Mucosa of rectum (tissue), 2 donors: ENCODE measurements at regions not wholly inside any gene's neighbourhood (a gene's known extent, or its start where the extent isn't known, plus 50 kb on each side); places are given as distances from the start of the nearest gene placed in this dataset.
"Not testable (repeated sequence)": the region's sequence is repeated elsewhere in the genome, so short reads cannot be mapped to it uniquely, and the experiment has no call there.

Source experiments
- H3K27ac ChIP-seq, 2 donors: one replicate each; pipeline ENCODE4 v1.7.0; 2013; ENCODE audit warnings: inconsistent platforms in 2 of 2, low read depth in 2 of 2, low read length in 2 of 2
- H3K27me3 ChIP-seq, 2 donors: one replicate each; pipeline ENCODE4 v1.7.0; 2013; ENCODE audit warnings: low read length in 2 of 2; ENCODE audit not compliant: control insufficient read depth in 2 of 2, insufficient read depth in 2 of 2
- H3K36me3 ChIP-seq, 2 donors: one replicate each; pipeline ENCODE4 v1.7.0; 2013; ENCODE audit warnings: low read length in 2 of 2; ENCODE audit not compliant: control insufficient read depth in 2 of 2, insufficient read depth in 2 of 2
- H3K4me1 ChIP-seq, 2 donors: one replicate each; pipeline ENCODE4 v1.7.0; 2013; ENCODE audit warnings: low read length in 2 of 2, mild to moderate bottlenecking in 1 of 2; ENCODE audit not compliant: control insufficient read depth in 2 of 2, insufficient read depth in 2 of 2
- H3K4me3 ChIP-seq, 2 donors: one replicate each; pipeline ENCODE4 v1.7.0; 2013; ENCODE audit warnings: low read length in 2 of 2
- H3K9ac ChIP-seq, 2 donors: one replicate each; pipeline ENCODE4 v1.7.0; 2013; ENCODE audit warnings: low read length in 2 of 2, low read depth in 1 of 2, mild to moderate bottlenecking in 1 of 2
- H3K9me3 ChIP-seq, 2 donors: one replicate each; pipeline ENCODE4 v1.7.0; 2013; ENCODE audit warnings: low read length in 2 of 2; ENCODE audit not compliant: control insufficient read depth in 2 of 2
- donor health status: healthy.
- donor health status: Normal muscosa, but diverticular disease.

GRCh38 chr1:173341307-173341706 lies 134.2 kb upstream of the TNFSF4 start:
- Histone ChIP-seq H3K27ac (no peak overlapping the region), H3K4me1 (peaks cover 0 to 6% of the 10 kb centered on the region in 2 donors), H3K27me3 (no peaks in the 10 kb centered on the region), H3K9me3 (no peaks in the 10 kb centered on the region), H3K36me3 (no peaks in the 10 kb centered on the region), H3K4me3 (no peak overlapping the region), H3K9ac (no peak overlapping the region)

GRCh38 chr1:173341971-173342370 lies 134.8 kb upstream of the TNFSF4 start:
- Histone ChIP-seq H3K4me3 (no peak overlapping the region), H3K27ac (no peak overlapping the region)

GRCh38 chr1:173342736-173343135 lies 134.4 kb upstream of the PRDX6 start:
- Histone ChIP-seq H3K27me3 (no peaks in the 10 kb centered on the region), H3K4me3 (no peak overlapping the region), H3K9ac (no peak overlapping the region), H3K27ac (no peak overlapping the region), H3K9me3 (no peaks in the 10 kb centered on the region), H3K4me1 (peaks cover 0 to 6% of the 10 kb centered on the region in 2 donors), H3K36me3 (no peaks in the 10 kb centered on the region)

More at GRCh38 chr1:173341971-173342370, 134.8 kb upstream of the TNFSF4 start:
- no peaks in the 10 kb centered on the region for H3K9me3 ChIP-seq
- H3K4me1 ChIP-seq = peaks cover 0 to 6% of the 10 kb centered on the region in 2 donors
- H3K27me3 ChIP-seq = no peaks in the 10 kb centered on the region
- H3K36me3 ChIP-seq = no peaks in the 10 kb centered on the region
- no peak overlapping the region for H3K9ac ChIP-seq

- peaks cover 0 to 6% of the 10 kb centered on the region in 2 donors for H3K4me1 ChIP-seq
- H3K9me3 ChIP-seq = no peaks in the 10 kb centered on the region
- no peaks in the 10 kb centered on the region for H3K27me3 ChIP-seq
- H3K27ac ChIP-seq = no peak overlapping the region
- H3K4me3 ChIP-seq = no peak overlapping the region
- H3K36me3 ChIP-seq = no peaks in the 10 kb centered on the region
- H3K9ac ChIP-seq = no peak overlapping the region
Observed at GRCh38 chr1:173344034-173344743, 132.9 kb upstream of the PRDX6 start.

GRCh38 chr1:173347282-173347818 lies 129.8 kb upstream of the PRDX6 start:
- Histone ChIP-seq H3K27me3 (no peaks in the 10 kb centered on the region), H3K4me3 (no peak overlapping the region), H3K36me3 (no peaks in the 10 kb centered on the region), H3K27ac (no peak overlapping the region), H3K9ac (no peak overlapping the region), H3K4me1 (peaks cover 0 to 6% of the 10 kb centered on the region in 2 donors), H3K9me3 (no peaks in the 10 kb centered on the region)

- H3K9me3 ChIP-seq, H3K36me3 ChIP-seq, H3K27ac ChIP-seq, H3K27me3 ChIP-seq, H3K4me3 ChIP-seq, H3K4me1 ChIP-seq, H3K9ac ChIP-seq: not testable (repeated sequence)
Observed at GRCh38 chr1:173352635-173353034, 124.5 kb upstream of the PRDX6 start.

GRCh38 chr1:173353350-173353749 lies 123.8 kb upstream of the PRDX6 start:
- no peak overlapping the region for H3K27ac ChIP-seq
- H3K27me3 ChIP-seq = no peaks in the 10 kb centered on the region

GRCh38 chr1:173354937-173355280 lies 122.2 kb upstream of the PRDX6 start:
- Histone ChIP-seq H3K27me3 (no peaks in the 10 kb centered on the region), H3K9ac (no peak overlapping the region), H3K4me3 (no peak overlapping the region), H3K4me1 (no peaks in the 10 kb centered on the region), H3K27ac (no peak overlapping the region), H3K9me3 (no peaks in the 10 kb centered on the region), H3K36me3 (no peaks in the 10 kb centered on the region)

More at GRCh38 chr1:173353350-173353749, 123.8 kb upstream of the PRDX6 start:
- Histone ChIP-seq H3K9me3 (no peaks in the 10 kb centered on the region), H3K36me3 (no peaks in the 10 kb centered on the region), H3K9ac (no peak overlapping the region), H3K4me1 (no peaks in the 10 kb centered on the region), H3K4me3 (no peak overlapping the region)

GRCh38 chr1:173355281-173356031 lies 121.7 kb upstream of the PRDX6 start:
- H3K4me3 ChIP-seq = no peak overlapping the region
- H3K9me3 ChIP-seq = no peaks in the 10 kb centered on the region
- no peaks in the 10 kb centered on the region for H3K27me3 ChIP-seq
- no peak overlapping the region for H3K9ac ChIP-seq
- H3K36me3 ChIP-seq = no peaks in the 10 kb centered on the region
- no peaks in the 10 kb centered on the region for H3K4me1 ChIP-seq
- H3K27ac ChIP-seq = no peak overlapping the region

GRCh38 chr1:173356191-173356762 lies 120.9 kb upstream of the PRDX6 start:
- Histone ChIP-seq H3K4me3 (no peak overlapping the region), H3K27ac (no peak overlapping the region), H3K36me3 (no peaks in the 10 kb centered on the region), H3K4me1 (no peaks in the 10 kb centered on the region), H3K9ac (no peak overlapping the region), H3K27me3 (no peaks in the 10 kb centered on the region), H3K9me3 (no peaks in the 10 kb centered on the region)
